ENCODE measurements at regions not wholly inside any gene's neighbourhood (a gene's known extent, or its start where the extent isn't known, plus 50 kb on each side); places are given as distances from the start of the nearest gene placed in this dataset.
"Not testable (repeated sequence)": the region's sequence is repeated elsewhere in the genome, so short reads cannot be mapped to it uniquely, and the experiment has no call there.

- no peak for DNase-seq
Measured at GRCh38 chr15:62413786-62414185, 248.7 kb upstream of the C2CD4B start.

GRCh38 chr15:62415498-62415897 lies 250.4 kb upstream of the C2CD4B start:
- DNase-seq = no peak

- DNase-seq = no peak
Measured at GRCh38 chr15:62416526-62416925, 251.4 kb upstream of the C2CD4B start.

GRCh38 chr15:62417439-62417838 lies 252.4 kb upstream of the C2CD4B start:
- DNase-seq = no peak

- not testable (repeated sequence) for DNase-seq
Measured at GRCh38 chr15:62418496-62418895, 253.4 kb upstream of the C2CD4B start.

- DNase-seq = no peak
Measured at GRCh38 chr15:62419192-62419591, 254.1 kb upstream of the C2CD4B start.

- DNase-seq = not testable (repeated sequence)
Measured at GRCh38 chr15:62420371-62420770, 255.3 kb upstream of the C2CD4B start.

GRCh38 chr15:62421289-62421688 lies 256.2 kb upstream of the C2CD4B start:
- DNase-seq = no peak

- DNase-seq = no peak
Measured at GRCh38 chr15:62426387-62426956, 261.4 kb upstream of the C2CD4B start.

- no peak for DNase-seq
Measured at GRCh38 chr15:62428259-62428658, 263.2 kb upstream of the C2CD4B start.

GRCh38 chr15:62428851-62429598 lies 263.9 kb upstream of the C2CD4B start:
- DNase-seq = no peak

GRCh38 chr15:62430056-62430455 lies 265.0 kb upstream of the C2CD4B start:
- DNase-seq = no peak

- no peak for DNase-seq
Measured at GRCh38 chr15:62430552-62430951, 265.5 kb upstream of the C2CD4B start.

GRCh38 chr15:62431008-62431797 lies 266.1 kb upstream of the C2CD4B start:
- no peak for DNase-seq

GRCh38 chr15:62431817-62432216 lies 266.7 kb upstream of the C2CD4B start:
- no peak for DNase-seq

GRCh38 chr15:62432702-62433398 lies 267.8 kb upstream of the C2CD4B start:
- DNase-seq = no peak

GRCh38 chr15:62436235-62436634 lies 271.1 kb upstream of the C2CD4B start:
- DNase-seq = no peak

- no peak for DNase-seq
Measured at GRCh38 chr15:62437753-62438152, 272.7 kb upstream of the C2CD4B start.

GRCh38 chr15:62439543-62440016 lies 274.5 kb upstream of the C2CD4B start:
- no peak for DNase-seq

- DNase-seq = no peak
Measured at GRCh38 chr15:62440362-62441105, 275.4 kb upstream of the C2CD4B start.

GRCh38 chr15:62444104-62445022 lies 279.3 kb upstream of the C2CD4B start:
- no peak for DNase-seq

Measured in NCI-H345 (cell line).